ENCODE measurements at regions not wholly inside any gene's neighbourhood (a gene's known extent, or its start where the extent isn't known, plus 50 kb on each side); places are given as distances from the start of the nearest gene placed in this dataset.

GRCh38 chr5:124252191-124252638 is 494.2 kb downstream of the ZNF608 start:
- TF ChIP-seq CTCF (conservative IDR thresholded peaks at IDR 0.05; ENCODE audit: low read depth, low read length) (no peak), EZH2 (IDR thresholded peaks at IDR 0.05; ENCODE audit: borderline replicate concordance, low read depth, low read length, poor library complexity, severe bottlenecking) (no peak)
